ENCODE measurements at regions not wholly inside any gene's neighbourhood (a gene's known extent, or its start where the extent isn't known, plus 50 kb on each side); places are given as distances from the start of the nearest gene placed in this dataset.

- no peaks in the 10 kb centered on the region for H3K4me1 ChIP-seq (ENCODE audit: control insufficient read depth in 1 of 2, insufficient read depth in 2 of 2, low read length in 2 of 2)
- H3K4me3 ChIP-seq (replicated peaks in 1 of 2; ENCODE audit: low read depth in 1 of 2, low read length in 2 of 2), result no peak overlapping the region
- BruUV-seq (replicated peaks), result no TSS peak
- intact Hi-C loops (cut with micrococcal nuclease), result no loop called here
- H4K20me1 ChIP-seq (ENCODE audit: insufficient read depth), result no peaks in the 10 kb centered on the region
- RAD21 ChIA-PET (ENCODE audit: low non-redundant PET in 1 of 2, low total read pairs in 2 of 2, uncharacterized antibody in 2 of 2, unreplicated experiment in 2 of 2), result no interaction called here
- ATAC-seq, result no peak
- no peaks in the 10 kb centered on the region for H3K27me3 ChIP-seq (ENCODE audit: insufficient read depth, low read length)
- H3K36me3 ChIP-seq (ENCODE audit: control insufficient read depth in 1 of 2, insufficient read depth in 2 of 2, low read length in 2 of 2), result no peaks in the 10 kb centered on the region
- POLR2A ChIA-PET, result no interaction called here
- no peaks in the 10 kb centered on the region for H3K9me3 ChIP-seq (ENCODE audit: control insufficient read depth in 1 of 2, insufficient read depth in 1 of 2, low read depth in 1 of 2, low read length in 2 of 2)
- CTCF ChIA-PET, result no interaction called here
- no peak for DNase-seq (ENCODE audit: low read depth, low spot score)
- no peaks in the 10 kb centered on the region for H3K79me2 ChIP-seq (ENCODE audit: insufficient read depth, low read length)
- no peaks in the 10 kb centered on the region for H3K9me2 ChIP-seq (ENCODE audit: insufficient read depth)
- no peak overlapping the region for H3K27ac ChIP-seq (ENCODE audit: low read depth, low read length)
- TF ChIP-seq CBX3 (IDR thresholded peaks at IDR 0.05; ENCODE audit: low read depth), result no peak
- TF ChIP-seq POLR2A (IDR thresholded peaks at IDR 0.05; ENCODE audit: borderline replicate concordance, extremely low read depth, insufficient read depth, insufficient read length), result no peak
- TF ChIP-seq, protein P1, sequence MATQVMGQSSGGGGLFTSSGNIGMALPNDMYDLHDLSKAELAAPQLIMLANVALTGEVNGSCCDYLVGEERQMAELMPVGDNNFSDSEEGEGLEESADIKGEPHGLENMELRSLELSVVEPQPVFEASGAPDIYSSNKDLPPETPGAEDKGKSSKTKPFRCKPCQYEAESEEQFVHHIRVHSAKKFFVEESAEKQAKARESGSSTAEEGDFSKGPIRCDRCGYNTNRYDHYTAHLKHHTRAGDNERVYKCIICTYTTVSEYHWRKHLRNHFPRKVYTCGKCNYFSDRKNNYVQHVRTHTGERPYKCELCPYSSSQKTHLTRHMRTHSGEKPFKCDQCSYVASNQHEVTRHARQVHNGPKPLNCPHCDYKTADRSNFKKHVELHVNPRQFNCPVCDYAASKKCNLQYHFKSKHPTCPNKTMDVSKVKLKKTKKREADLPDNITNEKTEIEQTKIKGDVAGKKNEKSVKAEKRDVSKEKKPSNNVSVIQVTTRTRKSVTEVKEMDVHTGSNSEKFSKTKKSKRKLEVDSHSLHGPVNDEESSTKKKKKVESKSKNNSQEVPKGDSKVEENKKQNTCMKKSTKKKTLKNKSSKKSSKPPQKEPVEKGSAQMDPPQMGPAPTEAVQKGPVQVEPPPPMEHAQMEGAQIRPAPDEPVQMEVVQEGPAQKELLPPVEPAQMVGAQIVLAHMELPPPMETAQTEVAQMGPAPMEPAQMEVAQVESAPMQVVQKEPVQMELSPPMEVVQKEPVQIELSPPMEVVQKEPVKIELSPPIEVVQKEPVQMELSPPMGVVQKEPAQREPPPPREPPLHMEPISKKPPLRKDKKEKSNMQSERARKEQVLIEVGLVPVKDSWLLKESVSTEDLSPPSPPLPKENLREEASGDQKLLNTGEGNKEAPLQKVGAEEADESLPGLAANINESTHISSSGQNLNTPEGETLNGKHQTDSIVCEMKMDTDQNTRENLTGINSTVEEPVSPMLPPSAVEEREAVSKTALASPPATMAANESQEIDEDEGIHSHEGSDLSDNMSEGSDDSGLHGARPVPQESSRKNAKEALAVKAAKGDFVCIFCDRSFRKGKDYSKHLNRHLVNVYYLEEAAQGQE (IDR thresholded peaks at IDR 0.05; ENCODE audit: low read depth), result no peak
- TF ChIP-seq, protein P2, sequence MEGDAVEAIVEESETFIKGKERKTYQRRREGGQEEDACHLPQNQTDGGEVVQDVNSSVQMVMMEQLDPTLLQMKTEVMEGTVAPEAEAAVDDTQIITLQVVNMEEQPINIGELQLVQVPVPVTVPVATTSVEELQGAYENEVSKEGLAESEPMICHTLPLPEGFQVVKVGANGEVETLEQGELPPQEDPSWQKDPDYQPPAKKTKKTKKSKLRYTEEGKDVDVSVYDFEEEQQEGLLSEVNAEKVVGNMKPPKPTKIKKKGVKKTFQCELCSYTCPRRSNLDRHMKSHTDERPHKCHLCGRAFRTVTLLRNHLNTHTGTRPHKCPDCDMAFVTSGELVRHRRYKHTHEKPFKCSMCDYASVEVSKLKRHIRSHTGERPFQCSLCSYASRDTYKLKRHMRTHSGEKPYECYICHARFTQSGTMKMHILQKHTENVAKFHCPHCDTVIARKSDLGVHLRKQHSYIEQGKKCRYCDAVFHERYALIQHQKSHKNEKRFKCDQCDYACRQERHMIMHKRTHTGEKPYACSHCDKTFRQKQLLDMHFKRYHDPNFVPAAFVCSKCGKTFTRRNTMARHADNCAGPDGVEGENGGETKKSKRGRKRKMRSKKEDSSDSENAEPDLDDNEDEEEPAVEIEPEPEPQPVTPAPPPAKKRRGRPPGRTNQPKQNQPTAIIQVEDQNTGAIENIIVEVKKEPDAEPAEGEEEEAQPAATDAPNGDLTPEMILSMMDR (IDR thresholded peaks at IDR 0.05 in 2 of 3, conservative IDR thresholded peaks at IDR 0.05 in 1 of 3; ENCODE audit: borderline replicate concordance in 1 of 3, insufficient read depth in 1 of 3, low read depth in 2 of 3, low read length in 2 of 3), result no peak
- H2AFZ ChIP-seq (ENCODE audit: low read depth, low read length, poor library complexity, severe bottlenecking), result no peak overlapping the region
- no peak overlapping the region for H3K4me2 ChIP-seq (ENCODE audit: low read length)
- H3K9ac ChIP-seq (ENCODE audit: low read length), result no peak overlapping the region
Observed at GRCh38 chr16:6229186-6229585, 1103.5 kb upstream of the RBFOX1 start.
